ENCODE measurements at regions not wholly inside any gene's neighbourhood (a gene's known extent, or its start where the extent isn't known, plus 50 kb on each side); places are given as distances from the start of the nearest gene placed in this dataset.

GRCh38 chr19:30169196-30169900 is 202.8 kb upstream of the ZNF536 start:
- H3K4me3 ChIP-seq (IDR thresholded peaks at IDR 0.05; ENCODE audit: insufficient read depth, low read depth, low read length) = no peak overlapping the region
- H3K27me3 ChIP-seq (ENCODE audit: insufficient read depth, low read depth) = no peaks in the 10 kb centered on the region
- no peak overlapping the region for H3K9ac ChIP-seq
- H2AFZ ChIP-seq (ENCODE audit: low read depth) = no peak overlapping the region
- H3K4me1 ChIP-seq (ENCODE audit: low read depth, poor library complexity, severe bottlenecking) = no peaks in the 10 kb centered on the region
- no peak for TF ChIP-seq CTCF (conservative IDR thresholded peaks at IDR 0.05; ENCODE audit: low read depth, low read length)
- H3K4me2 ChIP-seq = no peak overlapping the region
- H3K36me3 ChIP-seq (ENCODE audit: insufficient read depth) = no peaks in the 10 kb centered on the region
- H4K20me1 ChIP-seq (ENCODE audit: insufficient read depth) = no peaks in the 10 kb centered on the region
- no peaks in the 10 kb centered on the region for H3K79me2 ChIP-seq (ENCODE audit: insufficient read depth, low read depth)
- H3K27ac ChIP-seq = no peak overlapping the region

DNA sequence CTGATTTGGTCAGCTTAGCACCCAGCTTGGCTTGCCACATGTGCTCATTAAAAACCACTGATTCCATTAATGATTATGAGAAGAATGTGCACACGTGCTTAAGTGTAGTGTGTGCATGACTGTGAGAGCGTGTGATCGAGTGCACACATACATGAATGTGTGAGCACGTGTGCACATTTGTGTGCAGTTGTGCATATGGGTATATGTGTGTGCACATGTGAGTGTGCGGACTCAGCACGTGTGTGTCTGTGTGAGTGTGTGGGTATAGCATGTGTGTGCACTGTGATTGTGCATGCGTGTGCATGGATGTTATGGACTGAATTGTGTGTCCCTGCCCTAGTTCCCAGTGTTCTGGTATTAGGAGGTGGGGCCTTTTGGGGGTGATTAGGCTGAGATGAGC is 202.1 kb upstream of the ZNF536 start:
- H2AFZ ChIP-seq (ENCODE audit: low read depth) = no peak overlapping the region
- no peaks in the 10 kb centered on the region for H3K27me3 ChIP-seq (ENCODE audit: insufficient read depth, low read depth)
- no peak overlapping the region for H3K27ac ChIP-seq
- no peak overlapping the region for H3K4me2 ChIP-seq
- H3K79me2 ChIP-seq (ENCODE audit: insufficient read depth, low read depth) = no peaks in the 10 kb centered on the region
- no peak overlapping the region for H3K4me3 ChIP-seq (IDR thresholded peaks at IDR 0.05; ENCODE audit: insufficient read depth, low read depth, low read length)
- no peaks in the 10 kb centered on the region for H3K4me1 ChIP-seq (ENCODE audit: low read depth, poor library complexity, severe bottlenecking)
- H4K20me1 ChIP-seq (ENCODE audit: insufficient read depth) = no peaks in the 10 kb centered on the region
- TF ChIP-seq CTCF (conservative IDR thresholded peaks at IDR 0.05; ENCODE audit: low read depth, low read length) = no peak
- no peak overlapping the region for H3K9ac ChIP-seq
- H3K36me3 ChIP-seq (ENCODE audit: insufficient read depth) = no peaks in the 10 kb centered on the region

DNA sequence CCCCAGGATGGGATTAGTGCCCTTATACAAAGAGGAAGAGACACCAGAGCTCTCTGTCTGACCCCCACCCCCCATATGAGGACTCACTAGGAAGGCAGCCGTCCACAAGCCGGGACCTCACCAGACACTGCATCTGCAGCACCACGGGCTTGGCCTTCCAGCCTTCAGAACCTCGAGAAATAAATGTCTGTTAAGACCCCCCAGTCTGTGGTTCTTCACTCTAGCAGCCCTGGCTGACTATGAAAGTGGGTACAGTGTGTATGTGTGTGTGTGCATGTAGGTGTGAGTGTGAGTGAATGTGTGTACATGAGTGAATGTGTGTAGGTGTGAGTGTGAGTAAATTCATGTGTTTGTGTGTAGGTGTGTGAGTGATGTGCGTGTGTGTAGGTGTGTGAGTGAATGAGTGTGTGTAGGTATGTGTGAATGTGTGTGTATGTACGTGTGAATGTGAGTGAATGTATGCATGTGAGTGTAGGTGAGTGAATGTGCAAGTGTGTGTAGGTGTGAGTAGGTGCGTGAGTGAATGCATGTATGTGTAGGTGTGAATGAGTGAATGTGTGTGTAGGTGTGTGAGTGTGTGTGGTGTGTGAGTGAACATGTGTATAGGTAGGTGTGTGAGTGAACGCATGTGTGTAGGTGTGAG is 201.6 kb upstream of the ZNF536 start:
- no peak overlapping the region for H3K4me2 ChIP-seq
- TF ChIP-seq CTCF (conservative IDR thresholded peaks at IDR 0.05; ENCODE audit: low read depth, low read length) = no peak
- H3K4me1 ChIP-seq (ENCODE audit: low read depth, poor library complexity, severe bottlenecking) = no peaks in the 10 kb centered on the region
- no peaks in the 10 kb centered on the region for H3K36me3 ChIP-seq (ENCODE audit: insufficient read depth)
- no peaks in the 10 kb centered on the region for H4K20me1 ChIP-seq (ENCODE audit: insufficient read depth)
- H3K79me2 ChIP-seq (ENCODE audit: insufficient read depth, low read depth) = no peaks in the 10 kb centered on the region
- H2AFZ ChIP-seq (ENCODE audit: low read depth) = no peak overlapping the region
- no peak overlapping the region for H3K4me3 ChIP-seq (IDR thresholded peaks at IDR 0.05; ENCODE audit: insufficient read depth, low read depth, low read length)
- H3K9ac ChIP-seq = no peak overlapping the region
- no peaks in the 10 kb centered on the region for H3K27me3 ChIP-seq (ENCODE audit: insufficient read depth, low read depth)
- H3K27ac ChIP-seq = no peak overlapping the region

- Histone ChIP-seq H3K27ac (no peak overlapping the region), H4K20me1 (ENCODE audit: insufficient read depth) (no peaks in the 10 kb centered on the region), H2AFZ (ENCODE audit: low read depth) (no peak overlapping the region), H3K4me3 (IDR thresholded peaks at IDR 0.05; ENCODE audit: insufficient read depth, low read depth, low read length) (no peak overlapping the region), H3K36me3 (ENCODE audit: insufficient read depth) (no peaks in the 10 kb centered on the region), H3K27me3 (ENCODE audit: insufficient read depth, low read depth) (no peaks in the 10 kb centered on the region), H3K4me1 (ENCODE audit: low read depth, poor library complexity, severe bottlenecking) (no peaks in the 10 kb centered on the region), H3K79me2 (ENCODE audit: insufficient read depth, low read depth) (no peaks in the 10 kb centered on the region), H3K4me2 (no peak overlapping the region), H3K9ac (no peak overlapping the region)
- TF ChIP-seq CTCF (conservative IDR thresholded peaks at IDR 0.05; ENCODE audit: low read depth, low read length) = no peak
Observed at GRCh38 chr19:30171138-30171635, 201.0 kb upstream of the ZNF536 start.
